Kidney (tissue), 13 donors: ENCODE measurements at regions not wholly inside any gene's neighbourhood (a gene's known extent, or its start where the extent isn't known, plus 50 kb on each side); places are given as distances from the start of the nearest gene placed in this dataset.

Experiments
- DNase-seq, 5 donors: peaks; one replicate each; pipeline ENCODE4 v3.0.0-alpha.2; 2013 to 2020
- FAIRE-seq: peaks from 2 replicates; lab custom pipeline; 2012; peaks lifted over from hg19 to GRCh38; lab: Jason Lieb, UNC
- H3K27ac ChIP-seq, 2 donors: one replicate each; pipeline ENCODE4 v1.7.0; 2013; ENCODE audit warnings: low read depth in 2 of 2, low read length in 2 of 2, inconsistent platforms in 1 of 2
- H3K27me3 ChIP-seq: one replicate; pipeline ENCODE4 v1.7.1; 2013; ENCODE audit warnings: low read length, inconsistent platforms; ENCODE audit not compliant: control insufficient read depth, insufficient read depth
- H3K36me3 ChIP-seq, 3 donors: one replicate each; pipeline versions ENCODE4 v1.7.0 to v1.7.1; 2013; ENCODE audit warnings: low read length in 3 of 3, control low read depth in 1 of 3, inconsistent platforms in 1 of 3; ENCODE audit not compliant: insufficient read depth in 3 of 3, control insufficient read depth in 2 of 3
- H3K4me1 ChIP-seq, 3 donors: one replicate each; pipeline versions ENCODE4 v1.7.0 to v1.7.1; 2013; ENCODE audit warnings: low read length in 3 of 3, inconsistent platforms in 1 of 3, low read depth in 1 of 3; ENCODE audit not compliant: control insufficient read depth in 2 of 3, insufficient read depth in 2 of 3
- H3K4me3 ChIP-seq, 3 donors: one replicate each; pipeline versions ENCODE4 v1.7.0 to v1.8.1; 2013; ENCODE audit warnings: low read length in 3 of 3, control low read depth in 1 of 3, inconsistent platforms in 1 of 3
- H3K9ac ChIP-seq, 3 donors: one replicate each; pipeline versions ENCODE4 v1.7.0 to v1.7.1; 2013; ENCODE audit warnings: low read length in 3 of 3, control low read depth in 1 of 3, inconsistent platforms in 1 of 3
- H3K9me3 ChIP-seq, 3 donors: one replicate each; pipeline versions ENCODE4 v1.7.0 to v1.7.1; 2013; ENCODE audit warnings: low read length in 3 of 3, control low read depth in 1 of 3, inconsistent platforms in 1 of 3; ENCODE audit not compliant: control insufficient read depth in 2 of 3, insufficient read depth in 1 of 3
- CTCF ChIP-seq: IDR thresholded peaks from 3 replicates; pipeline ENCODE4 v1.5.1; 2012; ENCODE audit warnings: mild to moderate bottlenecking, moderate library complexity, borderline replicate concordance; ENCODE audit not compliant: insufficient read depth; ENCODE audit errors: extremely low read depth
- intact Hi-C: fragments of 100-400 bp; cut with DNase I; formaldehyde crosslinking; loops from one replicate; pipeline ENCODE4 v1.11.1; 2022
- donor health status: control.
- donor health status: control.
- donor health status: control.
- donor health status: control.
- donor health status: control.
- donor health status: DM: yes; HTN: yes; CAD: no.
- donor health status: Normal renal cell carcinoma (clear cell type).

GRCh38 chr19:28881616-28882015 is 331.3 kb downstream of the UQCRFS1 start:
- FAIRE-seq (no peak), DNase-seq (peak in 4 of 5 donors; percentile 46 to 71 (median 56))
- Histone ChIP-seq H3K27me3 (no peaks in the 10 kb centered on the region), H3K9ac (no peak overlapping the region), H3K4me3 (no peak overlapping the region), H3K27ac (no peak overlapping the region), H3K36me3 (no peaks in the 10 kb centered on the region), H3K9me3 (no peaks in the 10 kb centered on the region), H3K4me1 (peaks cover 0 to 6% (median 0%) of the 10 kb centered on the region in 3 donors)
- no peak for TF ChIP-seq CTCF
- intact Hi-C loops = no loop called here

GRCh38 chr19:28880735-28881401 is 332.1 kb downstream of the UQCRFS1 start:
- intact Hi-C loops = no loop called here
- H3K4me1 ChIP-seq = no peaks in the 10 kb centered on the region
- DNase-seq (no peak), FAIRE-seq (no peak)
- no peaks in the 10 kb centered on the region for H3K36me3 ChIP-seq
- no peak for TF ChIP-seq CTCF
- H3K27me3 ChIP-seq = no peaks in the 10 kb centered on the region
- H3K9me3 ChIP-seq = no peaks in the 10 kb centered on the region
- no peak overlapping the region for H3K27ac ChIP-seq
- no peak overlapping the region for H3K9ac ChIP-seq
- H3K4me3 ChIP-seq = no peak overlapping the region

- no peaks in the 10 kb centered on the region for H3K27me3 ChIP-seq
- no peak for FAIRE-seq
- intact Hi-C loops = no loop called here
- H3K27ac ChIP-seq = no peak overlapping the region
- TF ChIP-seq CTCF = peak; percentile 49
- peak in 4 of 5 donors; percentile 67 to 91 (median 76) for DNase-seq
- H3K4me3 ChIP-seq = no peak overlapping the region
- no peaks in the 10 kb centered on the region for H3K9me3 ChIP-seq
- H3K4me1 ChIP-seq = no peaks in the 10 kb centered on the region
- no peaks in the 10 kb centered on the region for H3K36me3 ChIP-seq
- no peak overlapping the region for H3K9ac ChIP-seq
These were observed 333.9 kb downstream of the UQCRFS1 start for GRCh38 chr19:28878862-28879566.
